ENCODE measurements at regions not wholly inside any gene's neighbourhood (a gene's known extent, or its start where the extent isn't known, plus 50 kb on each side); places are given as distances from the start of the nearest gene placed in this dataset.

GRCh38 chr13:74450964-74451363, 316.8 kb upstream of the KLF12 start:
- DNase-seq: no peak

- no peak for DNase-seq
Measured at GRCh38 chr13:74450525-74450845, 316.3 kb upstream of the KLF12 start.

- no peak for DNase-seq
Measured at GRCh38 chr13:74449811-74450524, 315.8 kb upstream of the KLF12 start.

- DNase-seq: no peak
Measured at GRCh38 chr13:74444864-74445479, 310.8 kb upstream of the KLF12 start.

GRCh38 chr13:74444161-74444571, 310.0 kb upstream of the KLF12 start:
- DNase-seq: no peak

- no peak for DNase-seq
Measured at GRCh38 chr13:74443631-74444030, 309.4 kb upstream of the KLF12 start.

- DNase-seq: no peak
Measured at GRCh38 chr13:74442751-74443150, 308.5 kb upstream of the KLF12 start.

- no peak for DNase-seq
Measured at GRCh38 chr13:74438901-74439300, 304.7 kb upstream of the KLF12 start.

- no peak for DNase-seq
Measured at GRCh38 chr13:74434782-74435181, 300.6 kb upstream of the KLF12 start.

GRCh38 chr13:74424455-74424854, 290.3 kb upstream of the KLF12 start:
- no peak for DNase-seq

GRCh38 chr13:74423434-74423833, 289.2 kb upstream of the KLF12 start:
- no peak for DNase-seq

- no peak for DNase-seq
Measured at GRCh38 chr13:74414458-74414857, 280.3 kb upstream of the KLF12 start.

- no peak for DNase-seq
Measured at GRCh38 chr13:74413482-74413881, 279.3 kb upstream of the KLF12 start.

GRCh38 chr13:74409551-74409950, 275.3 kb upstream of the KLF12 start:
- no peak for DNase-seq

- DNase-seq: peak; percentile 74
Measured at GRCh38 chr13:74406420-74406819, 272.2 kb upstream of the KLF12 start.

- DNase-seq: no peak
Measured at GRCh38 chr13:74398599-74398998, 264.4 kb upstream of the KLF12 start.

GRCh38 chr13:74389056-74389455, 254.9 kb upstream of the KLF12 start:
- DNase-seq: no peak

- DNase-seq: peak; percentile 29
Measured at GRCh38 chr13:74388626-74389025, 254.4 kb upstream of the KLF12 start.

- DNase-seq: no peak
Measured at GRCh38 chr13:74372511-74372910, 238.3 kb upstream of the KLF12 start.

- no peak for DNase-seq
Measured at GRCh38 chr13:74367193-74367592, 233.0 kb upstream of the KLF12 start.

- no peak for DNase-seq
Measured at GRCh38 chr13:74361274-74361673, 227.1 kb upstream of the KLF12 start.

- DNase-seq: no peak
Measured at GRCh38 chr13:74346960-74347359, 212.8 kb upstream of the KLF12 start.

GRCh38 chr13:74338341-74338740, 204.1 kb upstream of the KLF12 start:
- DNase-seq: no peak

GRCh38 chr13:74336546-74336945, 202.3 kb upstream of the KLF12 start:
- peak; percentile 92 for DNase-seq

- DNase-seq: no peak
Measured at GRCh38 chr13:74335370-74335769, 201.2 kb upstream of the KLF12 start.

Data from NCI-H2171 treated with DMSO at 0.1 percent for 48 hours (cell line).